LNCAP (cell line): ENCODE measurements at regions not wholly inside any gene's neighbourhood (a gene's known extent, or its start where the extent isn't known, plus 50 kb on each side); places are given as distances from the start of the nearest gene placed in this dataset.

Experiments used
- CTCF ChIP-seq: fragments of 450-650 bp; IDR thresholded peaks from 2 replicates; pipeline ENCODE4 v1.5.1; 2017; ENCODE audit warnings: mild to moderate bottlenecking

- TF ChIP-seq CTCF = no peak
These were observed 161.5 kb upstream of the C2CD4B start for GRCh38 chr15:62326460-62327011.

- TF ChIP-seq CTCF = no peak
These were observed 162.3 kb upstream of the C2CD4B start for GRCh38 chr15:62327406-62327805.

GRCh38 chr15:62334536-62334935 is 169.5 kb upstream of the C2CD4B start:
- TF ChIP-seq CTCF = no peak

GRCh38 chr15:62337934-62338333 is 172.8 kb upstream of the C2CD4B start:
- TF ChIP-seq CTCF = no peak

GRCh38 chr15:62338497-62338896 is 173.4 kb upstream of the C2CD4B start:
- TF ChIP-seq CTCF = no peak

GRCh38 chr15:62342959-62343358 is 177.9 kb upstream of the C2CD4B start:
- TF ChIP-seq CTCF = no peak

- no peak for TF ChIP-seq CTCF
These were observed 178.3 kb upstream of the C2CD4B start for GRCh38 chr15:62343397-62343796.
